ACC112 (cell line): ENCODE measurements at regions not wholly inside any gene's neighbourhood (a gene's known extent, or its start where the extent isn't known, plus 50 kb on each side); places are given as distances from the start of the nearest gene placed in this dataset.
A peak's percentile ranks its signal among the peaks of the same experiment; 100 is the strongest.
"Not testable (repeated sequence)": the region's sequence is repeated elsewhere in the genome, so short reads cannot be mapped to it uniquely, and the experiment has no call there.

Experiments used
- H2AFZ ChIP-seq: fragments of 200-600 bp; sonication (generic); one replicate; pipeline ENCODE4 v1.6.0; 2017; ENCODE audit warnings: antibody characterized with exemption, low read length; ENCODE audit not compliant: unreplicated experiment
- H3K27ac ChIP-seq: fragments of 200-600 bp; sonication (generic); 2 replicates; pipeline ENCODE4 v1.5.1; 2014; ENCODE audit warnings: low read depth, mild to moderate bottlenecking, antibody characterized with exemption, low read length, moderate library complexity
- H3K27me3 ChIP-seq: fragments of 200-600 bp; sonication (generic); 2 replicates; pipeline ENCODE4 v1.6.1; 2014; ENCODE audit warnings: mild to moderate bottlenecking, antibody characterized with exemption, low read length, moderate library complexity, mixed read lengths; ENCODE audit not compliant: insufficient read depth
- H3K36me3 ChIP-seq: fragments of 200-600 bp; sonication (generic); 2 replicates; pipeline ENCODE4 v1.6.1; 2016; ENCODE audit warnings: mild to moderate bottlenecking, antibody characterized with exemption, low read length, moderate library complexity, mixed read lengths; ENCODE audit not compliant: insufficient read depth
- H3K4me1 ChIP-seq: fragments of 200-600 bp; sonication (generic); one replicate; pipeline ENCODE4 v1.6.1; 2016; ENCODE audit warnings: low read length, mixed read lengths; ENCODE audit not compliant: insufficient read depth, unreplicated experiment, control insufficient read depth
- H3K4me3 ChIP-seq: fragments of 200-600 bp; sonication (generic); 2 replicates; pipeline ENCODE4 v1.5.1; 2014; ENCODE audit warnings: mild to moderate bottlenecking, low read depth, low read length
- H3K79me2 ChIP-seq: fragments of 200-600 bp; sonication (generic); one replicate; pipeline ENCODE4 v1.6.0; 2016; ENCODE audit warnings: low read length; ENCODE audit not compliant: control insufficient read depth, unreplicated experiment, insufficient read depth

DNA sequence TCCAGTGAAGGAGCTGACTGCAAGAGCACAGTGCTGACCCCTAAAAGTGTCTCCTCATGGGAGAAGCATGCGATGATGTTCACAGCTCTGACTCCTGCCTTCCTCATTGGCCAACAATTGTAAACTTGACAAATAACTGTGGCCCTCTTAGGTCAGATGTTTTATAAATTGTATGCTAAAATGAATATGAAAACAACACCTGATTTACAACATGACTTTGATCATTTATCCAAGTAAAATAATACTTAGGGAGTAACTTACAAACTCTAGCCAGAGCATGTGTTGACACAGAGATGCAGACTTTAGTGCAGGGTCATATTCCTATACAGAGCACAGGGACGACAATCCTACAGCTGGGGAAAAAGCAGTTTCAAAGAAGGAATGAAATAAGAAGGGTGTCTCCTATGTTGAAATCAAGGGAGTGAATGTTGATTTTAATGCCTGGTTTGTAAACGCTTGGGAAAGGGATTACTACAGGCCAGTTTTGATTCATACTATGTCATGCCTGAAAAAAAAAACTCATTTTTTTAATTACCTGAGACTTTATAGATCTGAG, 391.4 kb upstream of the AKR1E2 start:
- Histone ChIP-seq H3K4me1 (no peaks in the 10 kb centered on the region), H3K27me3 (no peaks in the 10 kb centered on the region), H3K79me2 (no peaks in the 10 kb centered on the region), H3K36me3 (no peaks in the 10 kb centered on the region), H2AFZ (no peak overlapping the region), H3K27ac (no peak overlapping the region), H3K4me3 (no peak overlapping the region)

GRCh38 chr10:4434105-4434504, 391.9 kb upstream of the AKR1E2 start:
- no peak overlapping the region for H3K27ac ChIP-seq
- H3K36me3 ChIP-seq: no peaks in the 10 kb centered on the region
- no peaks in the 10 kb centered on the region for H3K4me1 ChIP-seq
- H3K27me3 ChIP-seq: no peaks in the 10 kb centered on the region
- no peaks in the 10 kb centered on the region for H3K79me2 ChIP-seq
- H3K4me3 ChIP-seq: no peak overlapping the region
- no peak overlapping the region for H2AFZ ChIP-seq

DNA sequence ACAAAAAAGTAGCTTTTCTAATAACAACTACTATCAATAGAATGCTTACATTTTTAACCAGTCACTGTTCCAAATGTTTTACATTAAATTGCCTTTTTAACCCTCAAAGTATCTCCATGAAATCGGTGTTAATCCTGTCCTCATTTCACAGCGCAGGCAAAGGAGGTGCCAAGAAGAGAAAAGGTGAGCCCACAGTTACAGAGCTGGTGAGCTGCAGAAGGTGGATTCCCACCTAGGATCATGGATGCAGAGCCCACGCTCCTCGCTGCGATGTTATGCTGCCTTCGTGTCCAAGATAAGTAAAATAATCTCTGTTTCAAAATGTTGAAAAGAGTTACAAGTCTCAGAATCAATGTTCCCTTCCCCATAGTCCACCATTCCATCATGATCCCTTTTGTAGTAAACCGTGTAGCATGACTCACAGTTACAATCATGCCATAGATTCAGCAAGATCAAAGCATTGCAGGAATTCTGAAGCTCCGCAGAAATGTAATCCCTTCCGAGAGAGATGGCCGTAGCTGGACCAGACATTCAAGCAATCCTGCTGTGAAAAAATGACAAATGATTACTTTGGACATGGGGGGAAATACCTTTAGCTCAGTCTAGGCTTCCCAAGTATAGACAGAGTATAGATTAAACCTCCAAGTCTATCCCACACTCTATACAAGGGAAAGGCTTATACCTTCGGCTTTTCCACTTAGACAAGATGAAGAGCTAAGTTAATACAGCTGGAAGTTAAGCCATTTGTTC, 394.7 kb upstream of the AKR1E2 start:
- H3K36me3 ChIP-seq: no peaks in the 10 kb centered on the region

DNA sequence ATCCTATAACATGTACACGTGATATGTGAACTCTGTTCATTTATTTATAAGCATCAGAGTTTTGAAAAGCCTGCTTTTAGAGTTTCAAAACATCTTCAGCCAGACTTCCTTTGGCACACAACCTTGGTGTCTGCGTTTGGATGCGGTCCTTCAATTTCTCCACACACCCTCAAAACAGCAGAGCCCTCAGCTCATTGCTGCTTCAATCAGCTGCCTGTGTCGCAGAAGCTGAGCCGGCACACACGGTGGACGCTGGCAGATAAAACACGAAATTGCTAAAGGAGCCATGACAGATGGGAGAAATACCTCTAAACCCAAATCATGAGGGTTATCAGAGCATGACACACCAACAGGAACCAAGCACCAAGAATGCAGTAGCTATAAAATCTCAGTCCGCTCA, 396.4 kb upstream of the AKR1E2 start:
- Histone ChIP-seq H3K27ac (no peak overlapping the region), H3K4me1 (no peaks in the 10 kb centered on the region), H3K79me2 (no peaks in the 10 kb centered on the region), H3K4me3 (no peak overlapping the region), H3K36me3 (no peaks in the 10 kb centered on the region), H2AFZ (no peak overlapping the region), H3K27me3 (no peaks in the 10 kb centered on the region)

More for the DNA sequence above, 394.7 kb upstream of the AKR1E2 start:
- H2AFZ ChIP-seq: no peak overlapping the region
- no peak overlapping the region for H3K27ac ChIP-seq
- H3K4me3 ChIP-seq: no peak overlapping the region
- H3K4me1 ChIP-seq: no peaks in the 10 kb centered on the region
- H3K27me3 ChIP-seq: no peaks in the 10 kb centered on the region
- no peaks in the 10 kb centered on the region for H3K79me2 ChIP-seq

- Histone ChIP-seq H2AFZ (no peak overlapping the region), H3K4me1 (no peaks in the 10 kb centered on the region), H3K79me2 (no peaks in the 10 kb centered on the region), H3K27ac (no peak overlapping the region), H3K36me3 (no peaks in the 10 kb centered on the region), H3K27me3 (no peaks in the 10 kb centered on the region), H3K4me3 (no peak overlapping the region)
Observed at GRCh38 chr10:4427532-4427931, 398.5 kb upstream of the AKR1E2 start.

GRCh38 chr10:4426866-4427265, 399.1 kb upstream of the AKR1E2 start:
- no peaks in the 10 kb centered on the region for H3K4me1 ChIP-seq
- no peak overlapping the region for H3K27ac ChIP-seq
- no peaks in the 10 kb centered on the region for H3K79me2 ChIP-seq
- H3K4me3 ChIP-seq: no peak overlapping the region
- no peaks in the 10 kb centered on the region for H3K36me3 ChIP-seq
- H3K27me3 ChIP-seq: no peaks in the 10 kb centered on the region
- no peak overlapping the region for H2AFZ ChIP-seq

GRCh38 chr10:4409319-4409718, 416.7 kb upstream of the AKR1E2 start:
- no peak overlapping the region for H2AFZ ChIP-seq
- no peak overlapping the region for H3K27ac ChIP-seq
- no peaks in the 10 kb centered on the region for H3K36me3 ChIP-seq
- no peaks in the 10 kb centered on the region for H3K79me2 ChIP-seq
- no peak overlapping the region for H3K4me3 ChIP-seq
- H3K4me1 ChIP-seq: peaks cover 16% of the 10 kb centered on the region
- no peaks in the 10 kb centered on the region for H3K27me3 ChIP-seq

GRCh38 chr10:4407783-4408182, 418.2 kb upstream of the AKR1E2 start:
- Histone ChIP-seq H2AFZ (peak overlapping the region; percentile 5), H3K4me1 (peaks cover 16% of the 10 kb centered on the region), H3K79me2 (no peaks in the 10 kb centered on the region), H3K27me3 (no peaks in the 10 kb centered on the region), H3K27ac (peak overlapping the region; percentile 65), H3K4me3 (no peak overlapping the region), H3K36me3 (no peaks in the 10 kb centered on the region)

DNA sequence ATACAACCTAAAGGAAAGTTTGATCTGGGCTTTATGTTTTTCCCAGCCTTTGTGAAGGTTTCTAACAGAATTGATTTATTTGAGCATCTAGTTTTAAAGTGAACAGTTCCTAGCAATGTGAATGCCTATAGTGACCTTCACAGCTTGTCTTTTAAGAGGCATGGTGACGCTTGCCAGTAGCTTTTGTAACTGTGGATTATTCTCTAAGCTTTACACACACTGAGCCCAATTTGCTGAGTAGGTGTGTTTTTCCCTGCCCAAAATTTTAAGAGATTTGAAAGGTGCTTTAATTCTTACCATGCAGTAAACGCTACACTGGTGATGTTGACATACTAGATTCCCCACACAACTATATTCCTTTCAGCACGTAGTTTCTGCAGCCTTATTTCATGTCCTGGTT, 420.2 kb upstream of the AKR1E2 start:
- Histone ChIP-seq H3K27ac (no peak overlapping the region), H2AFZ (no peak overlapping the region), H3K27me3 (no peaks in the 10 kb centered on the region), H3K36me3 (no peaks in the 10 kb centered on the region), H3K4me3 (no peak overlapping the region), H3K79me2 (no peaks in the 10 kb centered on the region), H3K4me1 (peaks cover 16% of the 10 kb centered on the region)

- H3K27ac ChIP-seq: no peak overlapping the region
- H2AFZ ChIP-seq: no peak overlapping the region
- H3K36me3 ChIP-seq: no peaks in the 10 kb centered on the region
- no peaks in the 10 kb centered on the region for H3K27me3 ChIP-seq
- H3K4me3 ChIP-seq: no peak overlapping the region
- no peaks in the 10 kb centered on the region for H3K79me2 ChIP-seq
- H3K4me1 ChIP-seq: peaks cover 15% of the 10 kb centered on the region
Observed at GRCh38 chr10:4403638-4404252, 422.3 kb upstream of the AKR1E2 start.

DNA sequence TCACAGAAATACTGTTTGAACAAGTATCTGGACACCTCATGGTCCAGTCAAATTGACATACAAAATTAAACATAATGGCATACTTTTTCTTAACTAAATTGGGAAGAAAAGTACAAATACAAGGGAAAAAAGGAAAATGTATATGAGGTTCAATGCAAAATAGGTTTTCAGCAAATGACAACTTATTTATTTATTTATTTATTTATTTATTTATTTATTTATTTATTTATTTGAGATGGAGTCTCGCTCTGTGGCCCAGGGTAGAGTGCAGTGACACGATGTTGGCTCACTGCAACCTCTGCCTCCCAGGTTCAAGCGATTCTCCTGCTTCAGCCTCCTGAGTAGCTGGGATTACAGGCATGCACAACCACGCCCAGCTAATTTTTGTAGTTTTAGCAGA, 424.9 kb upstream of the AKR1E2 start:
- not testable (repeated sequence) for H3K36me3 ChIP-seq, H3K27ac ChIP-seq, H3K27me3 ChIP-seq, H3K4me1 ChIP-seq, H3K4me3 ChIP-seq, H3K79me2 ChIP-seq, H2AFZ ChIP-seq
